HL-60 (cell line): ENCODE measurements at regions not wholly inside any gene's neighbourhood (a gene's known extent, or its start where the extent isn't known, plus 50 kb on each side); places are given as distances from the start of the nearest gene placed in this dataset.

ENCODE experiments used
- DNase-seq, 2 experiments: peaks; one replicate each; pipeline ENCODE4 v3.0.0-alpha.2; 2010 to 2020; ENCODE audit warnings: low read depth in 1 of 2, low spot score in 1 of 2
- H3K27ac ChIP-seq: fragments of 250-450 bp; sonication (Bioruptor Pico); replicated peaks from 2 replicates; pipeline ENCODE4 v1.5.1; 2020; ENCODE audit warnings: mild to moderate bottlenecking, moderate library complexity
- H3K27me3 ChIP-seq: fragments of 250-450 bp; sonication (Bioruptor Pico); 2 replicates; pipeline ENCODE4 v1.5.1; 2021; ENCODE audit warnings: mild to moderate bottlenecking, moderate library complexity; ENCODE audit not compliant: insufficient read depth, poor library complexity, severe bottlenecking
- H3K4me3 ChIP-seq: replicated peaks from 2 replicates; pipeline ENCODE4 v1.5.1; 2011; ENCODE audit warnings: mild to moderate bottlenecking, control low read depth, low read length; ENCODE audit not compliant: insufficient read depth
- CTCF ChIP-seq: IDR thresholded peaks from one replicate; pipeline ENCODE4 v1.5.1; 2011; ENCODE audit warnings: low read length, control low read depth, inconsistent platforms; ENCODE audit not compliant: insufficient read depth
- GABPA ChIP-seq: IDR thresholded peaks from 2 replicates; pipeline ENCODE4 v1.6.1; 2012; ENCODE audit warnings: low read depth
- POLR2AphosphoS5 ChIP-seq: IDR thresholded peaks from 2 replicates; pipeline ENCODE4 v1.6.1; 2012; ENCODE audit warnings: low read depth
- SPI1 ChIP-seq: IDR thresholded peaks from 2 replicates; pipeline ENCODE4 v1.6.1; 2012; ENCODE audit warnings: low read depth, mild to moderate bottlenecking, borderline replicate concordance
- TF ChIP-seq, protein P1 (sequence below): IDR thresholded peaks from 2 replicates; pipeline ENCODE4 v1.6.1; 2012; ENCODE audit warnings: low read depth; ENCODE audit not compliant: insufficient replicate concordance

- Histone ChIP-seq H3K27ac (no peak overlapping the region), H3K4me3 (no peak overlapping the region), H3K27me3 (no peaks in the 10 kb centered on the region)
- TF ChIP-seq GABPA (no peak), SPI1 (no peak), POLR2AphosphoS5 (no peak), CTCF (no peak)
- TF ChIP-seq, protein P1, sequence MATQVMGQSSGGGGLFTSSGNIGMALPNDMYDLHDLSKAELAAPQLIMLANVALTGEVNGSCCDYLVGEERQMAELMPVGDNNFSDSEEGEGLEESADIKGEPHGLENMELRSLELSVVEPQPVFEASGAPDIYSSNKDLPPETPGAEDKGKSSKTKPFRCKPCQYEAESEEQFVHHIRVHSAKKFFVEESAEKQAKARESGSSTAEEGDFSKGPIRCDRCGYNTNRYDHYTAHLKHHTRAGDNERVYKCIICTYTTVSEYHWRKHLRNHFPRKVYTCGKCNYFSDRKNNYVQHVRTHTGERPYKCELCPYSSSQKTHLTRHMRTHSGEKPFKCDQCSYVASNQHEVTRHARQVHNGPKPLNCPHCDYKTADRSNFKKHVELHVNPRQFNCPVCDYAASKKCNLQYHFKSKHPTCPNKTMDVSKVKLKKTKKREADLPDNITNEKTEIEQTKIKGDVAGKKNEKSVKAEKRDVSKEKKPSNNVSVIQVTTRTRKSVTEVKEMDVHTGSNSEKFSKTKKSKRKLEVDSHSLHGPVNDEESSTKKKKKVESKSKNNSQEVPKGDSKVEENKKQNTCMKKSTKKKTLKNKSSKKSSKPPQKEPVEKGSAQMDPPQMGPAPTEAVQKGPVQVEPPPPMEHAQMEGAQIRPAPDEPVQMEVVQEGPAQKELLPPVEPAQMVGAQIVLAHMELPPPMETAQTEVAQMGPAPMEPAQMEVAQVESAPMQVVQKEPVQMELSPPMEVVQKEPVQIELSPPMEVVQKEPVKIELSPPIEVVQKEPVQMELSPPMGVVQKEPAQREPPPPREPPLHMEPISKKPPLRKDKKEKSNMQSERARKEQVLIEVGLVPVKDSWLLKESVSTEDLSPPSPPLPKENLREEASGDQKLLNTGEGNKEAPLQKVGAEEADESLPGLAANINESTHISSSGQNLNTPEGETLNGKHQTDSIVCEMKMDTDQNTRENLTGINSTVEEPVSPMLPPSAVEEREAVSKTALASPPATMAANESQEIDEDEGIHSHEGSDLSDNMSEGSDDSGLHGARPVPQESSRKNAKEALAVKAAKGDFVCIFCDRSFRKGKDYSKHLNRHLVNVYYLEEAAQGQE, result no peak
- no peak for DNase-seq
Measured at GRCh38 chr5:117380316-117380715, 805.7 kb upstream of the SEMA6A start.

DNA sequence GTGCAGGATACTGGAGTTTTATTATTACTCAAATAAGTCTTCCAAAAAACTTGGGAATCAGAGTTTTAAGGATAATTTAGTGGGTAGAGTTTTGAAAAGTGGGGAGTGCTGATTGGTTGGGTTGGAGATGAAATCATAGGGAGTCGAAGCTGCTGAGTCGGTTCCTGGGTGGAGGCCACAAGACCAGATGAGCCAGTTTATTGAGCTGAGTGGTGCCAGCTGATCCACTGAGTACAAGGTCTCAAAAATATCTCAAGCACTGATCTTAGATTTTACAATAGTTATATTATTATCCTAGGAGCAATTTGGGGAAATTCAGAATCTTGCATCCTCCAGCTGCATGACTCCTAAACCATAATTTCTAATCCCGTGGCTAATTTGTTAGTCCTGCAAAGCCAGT, 804.9 kb upstream of the SEMA6A start:
- DNase-seq, result no peak
- Histone ChIP-seq H3K4me3 (no peak overlapping the region), H3K27ac (no peak overlapping the region), H3K27me3 (no peaks in the 10 kb centered on the region)
- TF ChIP-seq POLR2AphosphoS5 (no peak), SPI1 (no peak), GABPA (no peak)
- TF ChIP-seq, protein P1, result no peak

DNA sequence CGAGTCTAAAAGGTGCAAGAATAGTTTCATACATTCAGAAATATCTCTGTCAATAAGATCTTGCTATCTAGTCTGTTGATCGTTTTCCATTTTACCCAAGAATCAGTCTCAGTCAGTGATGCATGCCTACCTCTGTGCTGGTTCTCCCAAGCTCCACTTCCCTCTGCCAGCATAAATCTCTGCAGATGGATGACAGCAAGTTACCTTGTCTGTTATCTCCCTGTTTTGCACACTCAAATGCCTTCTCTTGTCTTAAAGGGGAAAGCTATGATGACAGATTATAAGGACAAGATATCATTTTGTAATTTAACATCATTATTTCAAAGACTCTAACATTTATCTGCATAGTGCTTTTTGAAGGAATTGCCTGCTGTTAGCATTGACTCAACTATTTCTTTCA, 802.1 kb upstream of the SEMA6A start:
- Histone ChIP-seq H3K27ac (no peak overlapping the region), H3K4me3 (no peak overlapping the region), H3K27me3 (no peaks in the 10 kb centered on the region)
- TF ChIP-seq POLR2AphosphoS5 (no peak), SPI1 (no peak), CTCF (no peak), GABPA (no peak)
- TF ChIP-seq, protein P1, result no peak
- DNase-seq, result no peak

GRCh38 chr5:117359895-117360294, 785.3 kb upstream of the SEMA6A start:
- no peaks in the 10 kb centered on the region for H3K27me3 ChIP-seq
- no peak overlapping the region for H3K4me3 ChIP-seq
- TF ChIP-seq GABPA, result no peak
- TF ChIP-seq POLR2AphosphoS5, result no peak
- TF ChIP-seq CTCF, result no peak
- TF ChIP-seq SPI1, result no peak
- TF ChIP-seq, protein P1, result no peak
- DNase-seq, result no peak
- no peak overlapping the region for H3K27ac ChIP-seq
